ENCODE measurements at regions not wholly inside any gene's neighbourhood (a gene's known extent, or its start where the extent isn't known, plus 50 kb on each side); places are given as distances from the start of the nearest gene placed in this dataset.

DNA sequence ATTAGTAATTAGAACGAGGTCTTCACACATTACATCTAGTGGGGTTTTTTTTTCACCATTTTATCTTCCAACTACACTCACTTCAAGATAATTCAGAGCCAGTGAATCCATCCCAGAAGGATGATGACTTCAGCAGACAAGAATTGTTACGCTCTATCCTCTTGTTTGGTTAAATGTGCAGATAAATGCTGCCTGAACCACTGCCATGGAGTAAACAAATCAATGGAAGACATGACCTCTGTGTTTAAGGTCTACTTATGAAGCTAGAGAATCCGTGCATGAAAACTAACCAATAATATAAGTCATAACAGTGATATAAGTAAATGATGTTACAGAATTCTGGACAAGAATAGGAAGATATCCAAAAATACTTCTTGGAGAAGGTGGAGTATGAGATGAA lies 602.6 kb downstream of the TLR4 start:
- no peak for DNase-seq (ENCODE audit: low read depth)

GRCh38 chr9:118313965-118314364 lies 609.8 kb downstream of the TLR4 start:
- no peak for DNase-seq (ENCODE audit: low read depth)

GRCh38 chr9:118316831-118317343 lies 612.7 kb downstream of the TLR4 start:
- no peak for DNase-seq (ENCODE audit: low read depth)

GRCh38 chr9:118318770-118319431 lies 614.7 kb downstream of the TLR4 start:
- no peak for DNase-seq (ENCODE audit: low read depth)

DNA sequence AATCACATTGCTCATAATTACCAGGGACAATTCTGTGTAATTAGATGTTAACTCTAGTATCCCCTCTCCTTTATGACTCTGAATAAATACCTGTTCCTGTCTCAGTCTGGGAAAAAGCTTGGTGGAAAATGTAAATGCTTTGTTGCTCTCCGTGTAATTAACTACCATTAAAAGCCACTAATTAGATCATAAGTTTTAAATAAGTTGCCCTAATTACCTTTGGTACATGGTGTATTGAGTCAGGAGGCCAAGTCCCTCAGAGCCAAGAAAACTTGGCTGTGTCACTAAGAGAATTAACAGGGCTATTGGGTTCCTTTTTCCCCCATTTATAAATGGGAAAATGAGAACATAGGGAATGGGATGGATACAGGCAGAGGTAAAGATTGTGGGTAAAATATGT lies 617.6 kb downstream of the TLR4 start:
- DNase-seq (ENCODE audit: low read depth), result no peak

- DNase-seq (ENCODE audit: low read depth), result no peak
These were observed 620.5 kb downstream of the TLR4 start for GRCh38 chr9:118324706-118325105.

GRCh38 chr9:118325757-118326156 lies 621.6 kb downstream of the TLR4 start:
- no peak for DNase-seq (ENCODE audit: low read depth)

DNA sequence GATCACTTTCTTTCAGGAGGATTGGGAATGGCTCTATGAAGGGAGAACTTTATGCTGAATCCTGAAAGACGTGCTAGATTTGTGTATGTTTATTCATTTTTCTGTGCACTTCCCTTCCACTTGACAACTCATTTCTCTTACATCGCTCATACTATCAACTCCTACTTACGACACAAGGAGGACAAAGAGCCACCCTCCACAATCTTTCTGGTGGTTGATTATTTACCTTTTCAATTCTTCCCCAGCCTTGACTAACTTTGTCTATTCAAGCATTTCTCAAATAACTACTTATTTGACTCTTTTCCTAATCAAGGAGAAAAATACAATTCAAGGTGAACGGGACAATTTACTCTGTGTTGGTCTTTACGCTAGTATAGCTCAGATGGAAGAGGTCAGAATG lies 622.1 kb downstream of the TLR4 start:
- no peak for DNase-seq (ENCODE audit: low read depth)

- no peak for DNase-seq (ENCODE audit: low read depth)
These were observed 626.2 kb downstream of the TLR4 start for GRCh38 chr9:118330191-118330986.

DNA sequence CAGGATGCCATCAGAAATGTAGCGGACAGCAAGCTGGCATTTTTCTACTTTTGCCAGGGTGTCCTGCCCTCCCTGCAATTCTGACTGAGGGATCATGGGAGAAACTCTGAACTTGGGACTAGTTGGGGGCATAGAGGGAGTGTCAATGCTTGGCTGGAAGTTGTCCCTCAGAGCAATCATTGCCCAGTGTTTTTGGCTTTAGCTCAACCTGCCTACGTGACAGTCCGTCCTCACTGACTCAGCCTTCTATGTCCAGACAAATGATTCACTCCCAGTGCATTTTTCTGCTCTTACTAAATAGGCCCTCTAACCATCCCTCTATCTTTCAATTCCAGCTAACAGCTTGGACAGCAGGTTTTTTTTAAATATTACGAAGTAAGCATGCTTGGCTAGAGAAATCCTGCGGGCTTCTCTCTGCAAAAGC lies 627.4 kb downstream of the TLR4 start:
- no peak for DNase-seq (ENCODE audit: low read depth)

- DNase-seq (ENCODE audit: low read depth), result no peak
These were observed 632.2 kb downstream of the TLR4 start for GRCh38 chr9:118336250-118336942.

DNA sequence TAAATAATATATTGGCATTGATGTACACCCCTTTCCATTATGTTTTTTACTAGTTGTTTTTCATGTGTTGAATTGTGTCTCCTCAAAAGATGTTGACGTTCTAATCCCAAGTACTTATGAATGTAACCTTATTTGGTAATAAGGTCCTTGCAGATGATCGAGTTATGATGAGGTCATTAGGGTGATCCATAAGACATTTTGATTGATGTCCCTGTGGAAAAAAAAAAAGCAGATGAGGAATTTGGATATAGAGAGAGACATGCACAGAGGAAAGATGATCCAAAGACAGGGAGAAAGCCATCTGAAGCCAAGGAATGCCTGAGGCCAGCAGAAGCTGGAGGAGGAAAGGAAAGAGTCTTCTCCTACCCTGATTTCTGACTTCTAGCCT lies 632.7 kb downstream of the TLR4 start:
- DNase-seq (ENCODE audit: low read depth), result no peak

- no peak for DNase-seq (ENCODE audit: low read depth)
These were observed 655.8 kb downstream of the TLR4 start for GRCh38 chr9:118360036-118360435.

GRCh38 chr9:118362123-118362522 lies 657.9 kb downstream of the TLR4 start:
- no peak for DNase-seq (ENCODE audit: low read depth)

- DNase-seq (ENCODE audit: low read depth), result no peak
These were observed 658.4 kb downstream of the TLR4 start for GRCh38 chr9:118362596-118362995.

- no peak for DNase-seq (ENCODE audit: low read depth)
These were observed 660.3 kb downstream of the TLR4 start for GRCh38 chr9:118364266-118365106.

- DNase-seq (ENCODE audit: low read depth), result no peak
These were observed 662.0 kb downstream of the TLR4 start for GRCh38 chr9:118366228-118366627.

DNA sequence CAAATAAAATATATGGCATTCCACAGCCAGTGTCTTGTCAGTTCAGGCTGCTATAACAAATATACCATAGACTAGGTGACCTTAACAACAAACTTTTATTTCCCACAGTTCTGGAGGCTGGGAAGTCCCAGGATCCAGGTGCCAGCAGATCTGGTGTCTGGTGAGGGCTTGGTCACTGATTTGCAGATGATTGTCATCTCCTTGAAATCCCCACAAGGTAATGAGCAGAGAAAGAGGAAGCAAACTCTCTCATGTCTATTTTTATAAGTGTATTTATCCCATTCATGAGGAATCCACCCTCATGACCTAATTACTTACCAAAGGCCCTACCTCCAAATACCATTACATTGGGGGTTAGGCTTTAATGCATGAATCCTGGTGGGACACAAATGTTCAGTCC lies 663.2 kb downstream of the TLR4 start:
- no peak for DNase-seq (ENCODE audit: low read depth)

GRCh38 chr9:118384531-118385100 lies 680.4 kb downstream of the TLR4 start:
- DNase-seq (ENCODE audit: low read depth), result no peak

DNA sequence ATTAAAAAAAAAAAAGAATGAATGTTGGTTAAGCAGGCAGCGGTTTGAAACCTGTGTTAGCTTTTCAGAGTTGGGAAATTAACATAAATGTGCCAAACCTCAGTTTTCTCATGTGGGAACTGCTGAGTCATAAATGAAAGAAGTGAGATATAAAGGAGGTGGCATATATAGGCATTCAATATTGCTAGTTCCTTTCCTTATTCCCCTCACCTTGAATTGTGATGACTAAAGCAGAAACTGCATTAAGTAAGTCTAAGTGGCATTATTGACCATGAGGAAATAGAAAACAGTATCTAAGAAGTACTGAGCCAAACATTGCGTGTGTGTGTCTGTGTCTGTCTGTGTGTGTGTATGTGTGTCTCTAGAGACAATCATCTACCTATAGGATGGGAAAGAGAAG lies 691.2 kb downstream of the TLR4 start:
- no peak for DNase-seq (ENCODE audit: low read depth)

GRCh38 chr9:118401546-118401945 lies 697.3 kb downstream of the TLR4 start:
- no peak for DNase-seq (ENCODE audit: low read depth)

DNA sequence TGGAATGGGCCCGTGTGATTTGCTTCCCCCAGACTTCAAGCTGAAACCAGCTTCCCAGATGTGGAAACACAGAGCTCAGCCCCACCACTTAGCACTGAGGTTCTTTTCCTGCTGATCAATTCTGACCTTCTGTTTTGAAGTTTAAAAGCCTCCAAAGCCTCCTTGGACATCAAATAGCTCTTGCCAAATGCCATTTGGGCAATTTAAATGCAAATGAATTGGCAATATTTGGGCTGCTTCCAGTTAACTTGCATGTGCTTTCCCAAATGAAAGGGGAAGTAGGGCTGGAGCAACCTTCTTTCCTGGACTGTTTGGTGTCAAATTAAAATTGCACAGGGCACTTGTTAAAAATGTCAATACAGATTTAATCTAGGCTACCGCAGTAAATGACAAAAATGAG lies 710.5 kb downstream of the TLR4 start:
- no peak for DNase-seq (ENCODE audit: low read depth)

All from stimulated activated CD8-positive, alpha-beta memory T cell treated with anti-CD3 and anti-CD28 coated beads, Interleukin-4, amount 100 ng/mL, for 24 hours (primary cell).